K562 (cell line): ENCODE measurements at regions not wholly inside any gene's neighbourhood (a gene's known extent, or its start where the extent isn't known, plus 50 kb on each side); places are given as distances from the start of the nearest gene placed in this dataset.

Experiments
- FOXA1 ChIP-seq: fragments of 450-650 bp; IDR thresholded peaks from 2 replicates; pipeline ENCODE4 v1.6.1; 2016; ENCODE audit warnings: mild to moderate bottlenecking, borderline replicate concordance
- FOXP1 ChIP-seq: sonication (generic); formaldehyde crosslinking; IDR thresholded peaks from 2 replicates; pipeline ENCODE4 v1.8.0; 2022; ENCODE audit warnings: mild to moderate bottlenecking, missing genetic modification reagents
- GTF2E2 ChIP-seq: fragments of 200-800 bp; sonication (Bioruptor generic); IDR thresholded peaks from 2 replicates; pipeline ENCODE4 v1.6.1; 2016; ENCODE audit warnings: missing genetic modification characterization, missing compliant biosample characterization
- L3MBTL2 ChIP-seq: fragments of 450-650 bp; IDR thresholded peaks from 2 replicates; pipeline ENCODE4 v1.6.1; 2016; ENCODE audit warnings: mild to moderate bottlenecking, moderate library complexity
- MTF1 ChIP-seq: fragments of 250-450 bp; sonication (Bioruptor Pico); IDR thresholded peaks from 2 replicates; pipeline ENCODE4 v1.9.0; 2021; ENCODE audit warnings: moderate library complexity, mild to moderate bottlenecking, inconsistent platforms, borderline replicate concordance
- NFYB ChIP-seq: IDR thresholded peaks from 2 replicates; pipeline ENCODE4 v1.6.1; 2011; ENCODE audit warnings: mild to moderate bottlenecking, moderate library complexity; ENCODE audit not compliant: insufficient read length; ENCODE audit errors: extremely low read depth
- RBBP5 ChIP-seq: fragments of 200-600 bp; sonication (generic); IDR thresholded peaks from 2 replicates; pipeline ENCODE4 v1.6.1; 2012; ENCODE audit warnings: borderline replicate concordance, mild to moderate bottlenecking, low read length, control low read depth, inconsistent platforms; ENCODE audit not compliant: insufficient read depth, poor library complexity, severe bottlenecking
- SNAPC5 ChIP-seq: fragments of 250-450 bp; sonication (Bioruptor Pico); IDR thresholded peaks from 2 replicates; pipeline ENCODE4 v1.8.0; 2021; ENCODE audit warnings: moderate library complexity, mild to moderate bottlenecking, inconsistent platforms
- SRSF9 ChIP-seq: fragments of 200-400 bp; formaldehyde crosslinking; IDR thresholded peaks from 2 replicates; pipeline ENCODE4 v1.6.1; 2017; ENCODE audit warnings: low read depth, low read length, borderline replicate concordance
- TCF7L2 ChIP-seq: fragments of 150-350 bp; IDR thresholded peaks from 2 replicates; pipeline ENCODE4 v1.6.1; 2016; ENCODE audit warnings: low read depth, mild to moderate bottlenecking, low read length, moderate library complexity
- TEAD1 ChIP-seq, 2 experiments: fragments of 450-650 bp in 1 of 2; sonication (generic) in 1 of 2; formaldehyde crosslinking; IDR thresholded peaks; 2 replicates each; pipeline versions ENCODE4 v1.4.0 to v1.8.0; 2020 to 2022; ENCODE audit warnings: mild to moderate bottlenecking in 2 of 2, missing genetic modification reagents in 1 of 2
- ZBED1 ChIP-seq: IDR thresholded peaks from 2 replicates; pipeline ENCODE4 v1.6.1; 2014
- ZFX ChIP-seq: sonication (generic); formaldehyde crosslinking; IDR thresholded peaks from 2 replicates; pipeline ENCODE4 v1.8.0; 2022; ENCODE audit warnings: mild to moderate bottlenecking, missing genetic modification reagents, moderate library complexity
- ZMIZ1 ChIP-seq, 2 experiments: fragments of 150-350 bp in 1 of 2; IDR thresholded peaks; 2 replicates each; pipeline ENCODE4 v1.6.1; 2012 to 2016; ENCODE audit warnings: low read depth in 2 of 2, low read length in 2 of 2, mild to moderate bottlenecking in 1 of 2, moderate library complexity in 1 of 2
- ZNF121 ChIP-seq: sonication (generic); formaldehyde crosslinking; conservative IDR thresholded peaks from 2 replicates; pipeline ENCODE4 v1.8.0; 2022; ENCODE audit warnings: missing genetic modification reagents
- ZNF146 ChIP-seq: IDR thresholded peaks from one replicate; pipeline ENCODE4 v1.6.1; 2018; ENCODE audit warnings: missing compliant biosample characterization; ENCODE audit not compliant: unreplicated experiment
- ZNF253 ChIP-seq: fragments of 250-450 bp; sonication (Bioruptor Pico); conservative IDR thresholded peaks from 2 replicates; pipeline ENCODE4 v1.6.1; 2021; ENCODE audit warnings: mild to moderate bottlenecking
- ZNF699 ChIP-seq: fragments of 250-450 bp; sonication (Bioruptor Pico); IDR thresholded peaks from 2 replicates; pipeline ENCODE4 v1.8.0; 2021; ENCODE audit warnings: mild to moderate bottlenecking, moderate library complexity; ENCODE audit not compliant: insufficient replicate concordance
- TF ChIP-seq, protein P1 (sequence below): fragments of 250-450 bp; sonication (Bioruptor Pico); IDR thresholded peaks from 2 replicates; pipeline ENCODE4 v1.8.0; 2021; ENCODE audit warnings: borderline replicate concordance, mild to moderate bottlenecking, moderate library complexity; ENCODE audit not compliant: poor library complexity, severe bottlenecking
- TF ChIP-seq, protein P2 (sequence below): sonication (generic); formaldehyde crosslinking; IDR thresholded peaks from 2 replicates; pipeline ENCODE4 v1.8.1; 2023; ENCODE audit warnings: mild to moderate bottlenecking, missing genetic modification reagents

- TF ChIP-seq FOXP1 (CRISPR knock-in tag) (no peak), NFYB (no peak), TEAD1 (CRISPR knock-in tag; IDR thresholded peaks at IDR 0.05) (no peak), GTF2E2 (tag) (no peak), TCF7L2 (no peak), ZMIZ1 (IDR thresholded peaks at IDR 0.05; ENCODE audit: low read depth in 2 of 2, low read length in 2 of 2) (no peak), SRSF9 (no peak), ZFX (CRISPR knock-in tag) (no peak), SNAPC5 (no peak), ZNF699 (CRISPR knock-in tag) (no peak), ZNF253 (CRISPR knock-in tag) (no peak), ZBED1 (no peak), ZNF121 (CRISPR knock-in tag) (no peak), L3MBTL2 (0 out of 2 replicates have a peak, but pooled peaks have one; percentile 4), FOXA1 (no peak), ZNF146 (no peak), RBBP5 (no peak), MTF1 (no peak)
- TF ChIP-seq, protein P1, sequence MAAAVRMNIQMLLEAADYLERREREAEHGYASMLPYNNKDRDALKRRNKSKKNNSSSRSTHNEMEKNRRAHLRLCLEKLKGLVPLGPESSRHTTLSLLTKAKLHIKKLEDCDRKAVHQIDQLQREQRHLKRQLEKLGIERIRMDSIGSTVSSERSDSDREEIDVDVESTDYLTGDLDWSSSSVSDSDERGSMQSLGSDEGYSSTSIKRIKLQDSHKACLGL = no peak
- TF ChIP-seq, protein P2, sequence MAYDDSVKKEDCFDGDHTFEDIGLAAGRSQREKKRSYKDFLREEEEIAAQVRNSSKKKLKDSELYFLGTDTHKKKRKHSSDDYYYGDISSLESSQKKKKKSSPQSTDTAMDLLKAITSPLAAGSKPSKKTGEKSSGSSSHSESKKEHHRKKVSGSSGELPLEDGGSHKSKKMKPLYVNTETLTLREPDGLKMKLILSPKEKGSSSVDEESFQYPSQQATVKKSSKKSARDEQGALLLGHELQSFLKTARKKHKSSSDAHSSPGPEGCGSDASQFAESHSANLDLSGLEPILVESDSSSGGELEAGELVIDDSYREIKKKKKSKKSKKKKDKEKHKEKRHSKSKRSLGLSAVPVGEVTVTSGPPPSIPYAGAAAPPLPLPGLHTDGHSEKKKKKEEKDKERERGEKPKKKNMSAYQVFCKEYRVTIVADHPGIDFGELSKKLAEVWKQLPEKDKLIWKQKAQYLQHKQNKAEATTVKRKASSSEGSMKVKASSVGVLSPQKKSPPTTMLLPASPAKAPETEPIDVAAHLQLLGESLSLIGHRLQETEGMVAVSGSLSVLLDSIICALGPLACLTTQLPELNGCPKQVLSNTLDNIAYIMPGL = no peak
Observed at GRCh38 chr11:86158704-86159580, 85.6 kb upstream of the EED start (continued).
